H4 (cell line): ENCODE measurements at regions not wholly inside any gene's neighbourhood (a gene's known extent, or its start where the extent isn't known, plus 50 kb on each side); places are given as distances from the start of the nearest gene placed in this dataset.

Experiments used
- DNase-seq: peaks from one replicate; pipeline ENCODE4 v3.0.0-alpha.2; 2015; ENCODE audit warnings: low spot score

- no peak for DNase-seq
Observed at GRCh38 chrX:147119088-147119487, 304.5 kb upstream of the CXorf51A start.

- DNase-seq = no peak
Observed at GRCh38 chrX:147079974-147080373, 265.4 kb upstream of the CXorf51A start.

- DNase-seq = no peak
Observed at GRCh38 chrX:147079457-147079856, 264.9 kb upstream of the CXorf51A start.

- no peak for DNase-seq
Observed at GRCh38 chrX:147077472-147077871, 262.9 kb upstream of the CXorf51A start.

- DNase-seq = peak; percentile 7
Observed at GRCh38 chrX:147072747-147073146, 258.2 kb upstream of the CXorf51A start.

- DNase-seq = peak; percentile 50
Observed at GRCh38 chrX:147069926-147070325, 255.4 kb upstream of the CXorf51A start.
